ENCODE measurements at regions not wholly inside any gene's neighbourhood (a gene's known extent, or its start where the extent isn't known, plus 50 kb on each side); places are given as distances from the start of the nearest gene placed in this dataset.

DNA sequence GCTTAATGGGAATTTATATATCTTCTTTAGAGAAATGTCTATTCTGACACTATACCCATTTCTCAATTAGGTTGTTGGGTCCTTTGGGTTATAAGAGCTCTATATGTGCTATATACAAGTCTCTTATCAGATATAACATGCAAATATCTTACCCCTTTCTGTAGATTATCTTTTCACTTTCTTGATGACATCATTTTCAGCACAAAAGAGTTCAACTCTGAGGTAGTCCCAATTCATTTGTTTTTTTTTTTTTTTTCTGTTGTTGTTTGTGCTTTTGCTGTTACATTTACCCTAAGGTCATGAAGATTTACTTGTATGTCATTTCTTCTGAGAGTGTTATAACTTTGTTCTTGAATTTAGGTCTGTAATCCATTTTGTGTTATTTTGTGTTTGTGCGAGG is 326.4 kb downstream of the CENPC start:
- TF ChIP-seq, protein P1, sequence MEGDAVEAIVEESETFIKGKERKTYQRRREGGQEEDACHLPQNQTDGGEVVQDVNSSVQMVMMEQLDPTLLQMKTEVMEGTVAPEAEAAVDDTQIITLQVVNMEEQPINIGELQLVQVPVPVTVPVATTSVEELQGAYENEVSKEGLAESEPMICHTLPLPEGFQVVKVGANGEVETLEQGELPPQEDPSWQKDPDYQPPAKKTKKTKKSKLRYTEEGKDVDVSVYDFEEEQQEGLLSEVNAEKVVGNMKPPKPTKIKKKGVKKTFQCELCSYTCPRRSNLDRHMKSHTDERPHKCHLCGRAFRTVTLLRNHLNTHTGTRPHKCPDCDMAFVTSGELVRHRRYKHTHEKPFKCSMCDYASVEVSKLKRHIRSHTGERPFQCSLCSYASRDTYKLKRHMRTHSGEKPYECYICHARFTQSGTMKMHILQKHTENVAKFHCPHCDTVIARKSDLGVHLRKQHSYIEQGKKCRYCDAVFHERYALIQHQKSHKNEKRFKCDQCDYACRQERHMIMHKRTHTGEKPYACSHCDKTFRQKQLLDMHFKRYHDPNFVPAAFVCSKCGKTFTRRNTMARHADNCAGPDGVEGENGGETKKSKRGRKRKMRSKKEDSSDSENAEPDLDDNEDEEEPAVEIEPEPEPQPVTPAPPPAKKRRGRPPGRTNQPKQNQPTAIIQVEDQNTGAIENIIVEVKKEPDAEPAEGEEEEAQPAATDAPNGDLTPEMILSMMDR (IDR thresholded peaks at IDR 0.05; ENCODE audit: insufficient read depth, low read length): no peak
- TF ChIP-seq, protein P2, sequence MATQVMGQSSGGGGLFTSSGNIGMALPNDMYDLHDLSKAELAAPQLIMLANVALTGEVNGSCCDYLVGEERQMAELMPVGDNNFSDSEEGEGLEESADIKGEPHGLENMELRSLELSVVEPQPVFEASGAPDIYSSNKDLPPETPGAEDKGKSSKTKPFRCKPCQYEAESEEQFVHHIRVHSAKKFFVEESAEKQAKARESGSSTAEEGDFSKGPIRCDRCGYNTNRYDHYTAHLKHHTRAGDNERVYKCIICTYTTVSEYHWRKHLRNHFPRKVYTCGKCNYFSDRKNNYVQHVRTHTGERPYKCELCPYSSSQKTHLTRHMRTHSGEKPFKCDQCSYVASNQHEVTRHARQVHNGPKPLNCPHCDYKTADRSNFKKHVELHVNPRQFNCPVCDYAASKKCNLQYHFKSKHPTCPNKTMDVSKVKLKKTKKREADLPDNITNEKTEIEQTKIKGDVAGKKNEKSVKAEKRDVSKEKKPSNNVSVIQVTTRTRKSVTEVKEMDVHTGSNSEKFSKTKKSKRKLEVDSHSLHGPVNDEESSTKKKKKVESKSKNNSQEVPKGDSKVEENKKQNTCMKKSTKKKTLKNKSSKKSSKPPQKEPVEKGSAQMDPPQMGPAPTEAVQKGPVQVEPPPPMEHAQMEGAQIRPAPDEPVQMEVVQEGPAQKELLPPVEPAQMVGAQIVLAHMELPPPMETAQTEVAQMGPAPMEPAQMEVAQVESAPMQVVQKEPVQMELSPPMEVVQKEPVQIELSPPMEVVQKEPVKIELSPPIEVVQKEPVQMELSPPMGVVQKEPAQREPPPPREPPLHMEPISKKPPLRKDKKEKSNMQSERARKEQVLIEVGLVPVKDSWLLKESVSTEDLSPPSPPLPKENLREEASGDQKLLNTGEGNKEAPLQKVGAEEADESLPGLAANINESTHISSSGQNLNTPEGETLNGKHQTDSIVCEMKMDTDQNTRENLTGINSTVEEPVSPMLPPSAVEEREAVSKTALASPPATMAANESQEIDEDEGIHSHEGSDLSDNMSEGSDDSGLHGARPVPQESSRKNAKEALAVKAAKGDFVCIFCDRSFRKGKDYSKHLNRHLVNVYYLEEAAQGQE (IDR thresholded peaks at IDR 0.05; ENCODE audit: insufficient replicate concordance, low read depth): no peak
- TF ChIP-seq GABPA (IDR thresholded peaks at IDR 0.05; ENCODE audit: low read depth) (no peak), POLR2AphosphoS5 (IDR thresholded peaks at IDR 0.05; ENCODE audit: low read depth) (no peak)

Measured in HL-60 (cell line).